Fibroblast of lung (primary cell): ENCODE measurements at regions not wholly inside any gene's neighbourhood (a gene's known extent, or its start where the extent isn't known, plus 50 kb on each side); places are given as distances from the start of the nearest gene placed in this dataset.
A peak's percentile ranks its signal among the peaks of the same experiment; 100 is the strongest.
"Not testable (repeated sequence)": the region's sequence is repeated elsewhere in the genome, so short reads cannot be mapped to it uniquely, and the experiment has no call there.

ENCODE experiments used
- DNase-seq, 2 donors: peaks; one replicate each; pipeline versions ENCODE4 v3.0.0 to v3.0.0-alpha.2; 2010; ENCODE audit warnings: low read depth in 2 of 2
- H2AFZ ChIP-seq: 2 replicates; pipeline ENCODE4 v1.5.1; 2012; ENCODE audit warnings: low read length, control low read depth, inconsistent platforms
- H3K27ac ChIP-seq: 2 replicates; pipeline ENCODE4 v1.5.1; 2011; ENCODE audit warnings: low read length, control low read depth; ENCODE audit not compliant: insufficient read depth
- H3K27me3 ChIP-seq: 2 replicates; pipeline ENCODE4 v1.5.1; 2011; ENCODE audit warnings: mild to moderate bottlenecking, low read length; ENCODE audit not compliant: control insufficient read depth, insufficient read depth
- H3K36me3 ChIP-seq: 2 replicates; pipeline ENCODE4 v1.5.1; 2011; ENCODE audit warnings: low read length; ENCODE audit not compliant: control insufficient read depth, insufficient read depth
- H3K4me1 ChIP-seq: 2 replicates; pipeline ENCODE4 v1.5.1; 2011; ENCODE audit warnings: low read length; ENCODE audit not compliant: control insufficient read depth, insufficient read depth; ENCODE audit errors: extremely low read depth
- H3K4me2 ChIP-seq: 2 replicates; pipeline ENCODE4 v1.5.1; 2011; ENCODE audit warnings: low read length, control low read depth; ENCODE audit not compliant: insufficient read depth; ENCODE audit errors: extremely low read depth
- H3K4me3 ChIP-seq, 4 experiments: fragments of 200-600 bp in 1 of 4; sonication (generic) in 1 of 4; replicated peaks in 1 of 4; 2 replicates each; pipeline ENCODE4 v1.5.1; 2011 to 2016; ENCODE audit warnings: low read length in 4 of 4, low read depth in 3 of 4, mild to moderate bottlenecking in 3 of 4, control low read depth in 2 of 4, inconsistent platforms in 1 of 4, mixed read lengths in 1 of 4; ENCODE audit not compliant: insufficient read depth in 1 of 4; ENCODE audit errors: control extremely low read depth in 1 of 4
- H3K79me2 ChIP-seq: 2 replicates; pipeline ENCODE4 v1.5.1; 2012; ENCODE audit warnings: mild to moderate bottlenecking, low read length, inconsistent platforms; ENCODE audit not compliant: control insufficient read depth, insufficient read depth
- H3K9ac ChIP-seq: 2 replicates; pipeline ENCODE4 v1.5.1; 2011; ENCODE audit warnings: mild to moderate bottlenecking, low read length, control low read depth; ENCODE audit not compliant: insufficient read depth
- H3K9me3 ChIP-seq: 2 replicates; pipeline ENCODE4 v1.5.1; 2012; ENCODE audit warnings: low read depth, low read length; ENCODE audit not compliant: control insufficient read depth, insufficient read depth
- H4K20me1 ChIP-seq: 2 replicates; pipeline ENCODE4 v1.5.1; 2011; ENCODE audit warnings: low read length; ENCODE audit not compliant: control insufficient read depth, insufficient read depth; ENCODE audit errors: extremely low read depth
- EZH2 ChIP-seq: IDR thresholded peaks from 2 replicates; pipeline ENCODE4 v1.5.1; 2012; ENCODE audit warnings: low read length, control low read depth, mild to moderate bottlenecking; ENCODE audit errors: missing control alignments
- TF ChIP-seq, protein P1 (sequence below), 2 donors: IDR thresholded peaks in 1 of 2; conservative IDR thresholded peaks in 1 of 2; 1 replicate in 1 of 2; 2 replicates in 1 of 2; pipeline ENCODE4 v1.5.1; 2011 to 2012; ENCODE audit warnings: low read length in 2 of 2, control low read depth in 1 of 2, inconsistent platforms in 1 of 2, low read depth in 1 of 2, mild to moderate bottlenecking in 1 of 2

DNA sequence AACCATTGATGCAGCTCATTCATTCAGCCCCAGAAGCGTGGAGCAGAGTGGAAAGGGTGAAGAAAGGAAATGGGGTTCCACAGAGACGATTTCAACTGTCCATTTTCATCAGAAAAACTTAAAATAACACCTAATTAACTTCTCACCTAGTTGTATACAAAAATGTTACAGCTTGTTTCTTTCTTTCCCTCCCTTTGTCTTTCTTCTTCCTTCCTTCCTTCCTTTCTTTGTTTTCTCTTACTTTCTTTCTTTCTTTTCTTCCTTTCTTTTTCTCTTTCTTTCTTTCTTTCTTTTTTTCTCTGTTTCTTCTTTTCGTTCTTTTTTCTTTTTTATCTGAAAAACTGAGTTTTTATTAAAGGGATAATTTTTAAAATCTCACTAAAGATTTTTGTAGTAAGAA, 105.9 kb upstream of the GNAI1 start:
- Histone ChIP-seq H3K4me1 (no peaks in the 10 kb centered on the region), H3K4me3 (no peak overlapping the region), H3K27me3 (no peaks in the 10 kb centered on the region), H4K20me1 (no peaks in the 10 kb centered on the region), H2AFZ (no peak overlapping the region), H3K4me2 (no peak overlapping the region), H3K36me3 (no peaks in the 10 kb centered on the region), H3K79me2 (no peaks in the 10 kb centered on the region), H3K27ac (no peak overlapping the region), H3K9ac (no peak overlapping the region), H3K9me3 (no peaks in the 10 kb centered on the region)
- TF ChIP-seq EZH2, result no peak
- no peak for DNase-seq

- TF ChIP-seq EZH2, result no peak
- TF ChIP-seq, protein P1, sequence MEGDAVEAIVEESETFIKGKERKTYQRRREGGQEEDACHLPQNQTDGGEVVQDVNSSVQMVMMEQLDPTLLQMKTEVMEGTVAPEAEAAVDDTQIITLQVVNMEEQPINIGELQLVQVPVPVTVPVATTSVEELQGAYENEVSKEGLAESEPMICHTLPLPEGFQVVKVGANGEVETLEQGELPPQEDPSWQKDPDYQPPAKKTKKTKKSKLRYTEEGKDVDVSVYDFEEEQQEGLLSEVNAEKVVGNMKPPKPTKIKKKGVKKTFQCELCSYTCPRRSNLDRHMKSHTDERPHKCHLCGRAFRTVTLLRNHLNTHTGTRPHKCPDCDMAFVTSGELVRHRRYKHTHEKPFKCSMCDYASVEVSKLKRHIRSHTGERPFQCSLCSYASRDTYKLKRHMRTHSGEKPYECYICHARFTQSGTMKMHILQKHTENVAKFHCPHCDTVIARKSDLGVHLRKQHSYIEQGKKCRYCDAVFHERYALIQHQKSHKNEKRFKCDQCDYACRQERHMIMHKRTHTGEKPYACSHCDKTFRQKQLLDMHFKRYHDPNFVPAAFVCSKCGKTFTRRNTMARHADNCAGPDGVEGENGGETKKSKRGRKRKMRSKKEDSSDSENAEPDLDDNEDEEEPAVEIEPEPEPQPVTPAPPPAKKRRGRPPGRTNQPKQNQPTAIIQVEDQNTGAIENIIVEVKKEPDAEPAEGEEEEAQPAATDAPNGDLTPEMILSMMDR (conservative IDR thresholded peaks at IDR 0.05 in 1 of 2, IDR thresholded peaks at IDR 0.05 in 1 of 2; ENCODE audit: low read depth in 1 of 2, low read length in 2 of 2), result no peak
- no peak overlapping the region for H3K9ac ChIP-seq
- DNase-seq, result peak in 1 of 2 donors; percentile 10
- no peaks in the 10 kb centered on the region for H3K27me3 ChIP-seq
- H3K9me3 ChIP-seq, result no peaks in the 10 kb centered on the region
- H3K4me1 ChIP-seq, result no peaks in the 10 kb centered on the region
- no peak overlapping the region for H3K27ac ChIP-seq
- no peak overlapping the region for H2AFZ ChIP-seq
- H3K36me3 ChIP-seq, result no peaks in the 10 kb centered on the region
- H3K4me3 ChIP-seq, result no peak overlapping the region
- H3K79me2 ChIP-seq, result no peaks in the 10 kb centered on the region
- H3K4me2 ChIP-seq, result no peak overlapping the region
- H4K20me1 ChIP-seq, result no peaks in the 10 kb centered on the region
Measured at GRCh38 chr7:80027611-80028173, 106.9 kb upstream of the GNAI1 start.

DNA sequence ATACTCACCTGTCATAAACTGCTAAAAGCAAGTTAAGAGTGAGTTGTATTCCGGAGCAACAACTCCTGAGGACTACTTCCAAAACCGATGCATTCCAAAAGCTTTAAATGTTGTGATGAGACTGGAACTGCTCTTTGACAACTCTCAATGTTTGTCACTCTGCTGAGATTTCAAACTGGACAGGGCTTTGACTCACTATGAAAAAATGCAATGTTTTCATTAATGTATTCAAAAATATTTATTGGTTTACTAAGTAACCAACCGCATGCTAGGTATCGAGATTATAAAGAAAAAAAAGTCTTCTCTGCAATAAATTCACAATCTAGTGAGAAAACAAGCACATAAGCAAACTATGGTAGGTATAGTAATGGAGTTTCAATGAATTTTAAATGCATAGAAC, 107.9 kb upstream of the GNAI1 start:
- no peak overlapping the region for H3K27ac ChIP-seq
- H3K4me1 ChIP-seq, result no peaks in the 10 kb centered on the region
- H4K20me1 ChIP-seq, result no peaks in the 10 kb centered on the region
- H3K9ac ChIP-seq, result no peak overlapping the region
- H3K4me3 ChIP-seq, result no peak overlapping the region
- no peaks in the 10 kb centered on the region for H3K9me3 ChIP-seq
- no peak overlapping the region for H2AFZ ChIP-seq
- H3K79me2 ChIP-seq, result no peaks in the 10 kb centered on the region
- no peaks in the 10 kb centered on the region for H3K36me3 ChIP-seq
- no peak for DNase-seq
- TF ChIP-seq, protein P1 (conservative IDR thresholded peaks at IDR 0.05 in 1 of 2, IDR thresholded peaks at IDR 0.05 in 1 of 2; ENCODE audit: low read depth in 1 of 2, low read length in 2 of 2), result no peak
- TF ChIP-seq EZH2, result no peak
- H3K4me2 ChIP-seq, result no peak overlapping the region
- H3K27me3 ChIP-seq, result no peaks in the 10 kb centered on the region

DNA sequence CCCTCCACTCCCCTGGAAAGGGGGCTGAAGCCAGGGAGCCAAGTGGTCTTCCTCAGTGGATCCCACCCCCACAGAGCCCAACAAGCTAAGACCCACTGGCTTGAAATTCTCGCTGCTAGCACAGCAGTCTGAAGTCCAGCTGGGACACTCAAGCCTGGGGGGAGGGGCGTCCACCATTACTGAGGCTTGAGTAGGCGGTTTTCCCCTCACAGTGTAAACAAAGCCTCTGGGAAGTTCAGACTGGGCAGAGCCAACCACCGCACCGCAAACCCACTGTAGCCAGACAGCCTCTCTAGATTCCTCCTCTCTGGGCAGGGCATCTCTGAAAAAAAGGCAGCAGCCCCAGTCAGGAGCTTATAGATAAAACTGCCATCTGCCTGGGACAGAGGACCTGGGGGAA, 114.4 kb upstream of the GNAI1 start:
- not testable (repeated sequence) for H3K4me1 ChIP-seq, H3K9me3 ChIP-seq, H3K79me2 ChIP-seq, H3K4me2 ChIP-seq, H4K20me1 ChIP-seq, H3K27me3 ChIP-seq, H3K9ac ChIP-seq, H3K4me3 ChIP-seq, H3K36me3 ChIP-seq, H2AFZ ChIP-seq, H3K27ac ChIP-seq
- DNase-seq, result peak in 1 of 2 donors; percentile 51

DNA sequence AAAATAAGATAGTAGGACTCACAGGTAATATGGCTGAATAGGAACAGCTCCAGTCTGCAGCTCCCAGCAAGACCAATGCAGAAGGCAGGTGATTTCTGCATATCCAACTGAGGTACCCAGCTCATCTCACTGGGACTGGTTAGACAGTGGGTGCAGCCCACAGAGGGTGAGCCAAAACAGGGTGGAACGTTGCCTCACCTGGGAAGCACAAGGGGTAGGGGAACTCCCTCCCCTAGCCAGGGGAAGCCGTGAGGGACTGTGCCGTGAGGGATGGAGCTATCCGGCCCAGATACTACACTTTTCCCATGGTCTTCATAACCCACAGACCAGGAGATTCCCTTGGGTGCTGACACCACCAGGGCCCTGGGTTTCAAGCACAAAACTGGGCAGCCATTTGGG, 114.8 kb upstream of the GNAI1 start:
- not testable (repeated sequence) for H3K4me1 ChIP-seq, H3K36me3 ChIP-seq, H3K79me2 ChIP-seq, H4K20me1 ChIP-seq, H3K27ac ChIP-seq, H3K4me2 ChIP-seq, H3K4me3 ChIP-seq, H3K9ac ChIP-seq, DNase-seq, H3K27me3 ChIP-seq, H2AFZ ChIP-seq, H3K9me3 ChIP-seq
